HUES64 (cell line): ENCODE measurements at regions not wholly inside any gene's neighbourhood (a gene's known extent, or its start where the extent isn't known, plus 50 kb on each side); places are given as distances from the start of the nearest gene placed in this dataset.

Experiments used
- H3K27ac ChIP-seq: 2 replicates; pipeline ENCODE4 v1.7.0; 2013; ENCODE audit warnings: low read depth, low read length, inconsistent platforms
- H3K27me3 ChIP-seq: 2 replicates; pipeline ENCODE4 v1.6.1; 2013; ENCODE audit warnings: mild to moderate bottlenecking, low read length; ENCODE audit not compliant: insufficient read depth
- H3K36me3 ChIP-seq: 2 replicates; pipeline ENCODE4 v1.6.1; 2013; ENCODE audit warnings: mild to moderate bottlenecking, low read length; ENCODE audit not compliant: insufficient read depth
- H3K4me1 ChIP-seq: 2 replicates; pipeline ENCODE4 v1.6.1; 2013; ENCODE audit warnings: mild to moderate bottlenecking, low read length, moderate library complexity; ENCODE audit not compliant: insufficient read depth
- H3K4me3 ChIP-seq: 2 replicates; pipeline ENCODE4 v1.5.1; 2013; ENCODE audit warnings: mild to moderate bottlenecking, low read length, moderate library complexity
- H3K9ac ChIP-seq: 2 replicates; pipeline ENCODE4 v1.6.1; 2013; ENCODE audit warnings: mild to moderate bottlenecking, low read depth, low read length
- H3K9me3 ChIP-seq: 2 replicates; pipeline ENCODE4 v1.6.1; 2013; ENCODE audit warnings: low read depth, low read length; ENCODE audit not compliant: insufficient read depth
- WGBS: fragments of 150-250, 120-280 bp; methylation state at CpG from one replicate; pipeline ENCODE4 v1.1.7; 2013; ENCODE audit warnings: missing lambda C conversion rate; 5-methylcytosine and 5-hydroxymethylcytosine counted together

DNA sequence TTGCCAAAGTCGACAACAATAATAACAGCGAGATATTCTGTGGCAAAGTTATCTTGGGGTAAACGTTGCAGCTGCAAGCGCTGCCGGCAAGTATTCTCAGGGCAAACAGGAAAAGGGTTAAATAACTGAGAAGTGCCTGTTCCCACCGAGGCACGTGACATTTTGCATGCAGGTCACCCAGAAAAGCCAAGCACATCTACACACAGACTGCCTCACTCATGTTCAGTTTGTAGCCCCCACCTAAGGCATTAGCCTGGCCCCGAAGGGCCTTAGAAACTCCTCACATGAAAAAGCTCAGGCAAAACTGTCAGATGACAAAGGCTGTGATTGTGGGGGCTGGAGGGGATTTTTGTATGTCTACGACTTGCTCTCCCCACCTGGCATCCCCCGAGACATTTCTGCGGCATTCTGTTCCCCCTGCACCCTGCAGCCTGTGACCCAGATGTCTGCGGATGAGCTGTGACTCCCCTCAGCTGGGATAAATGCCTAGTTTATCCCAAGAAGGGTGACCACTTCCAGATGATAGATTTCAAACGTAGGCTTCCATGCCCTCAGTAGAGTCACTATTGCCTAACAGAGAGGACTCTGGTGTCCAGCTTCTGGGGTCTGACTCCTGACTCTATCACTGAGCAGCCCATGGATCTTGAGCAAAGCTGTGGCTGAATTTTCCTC lies 215.2 kb upstream of the SIX2 start:
- Histone ChIP-seq H3K4me3 (no peak overlapping the region), H3K27ac (no peak overlapping the region)
- WGBS, result 77% methylated on average over 13 of the region's 13 CpGs

GRCh38 chr2:45223531-45223930 lies 214.3 kb upstream of the SIX2 start:
- WGBS, result 82% methylated on average over 6 of the region's 8 CpGs
- H3K9me3 ChIP-seq, result 0 out of 2 replicates have a peak, but pooled peaks cover 2% of the 10 kb centered on the region
- no peak overlapping the region for H3K9ac ChIP-seq
- H3K4me3 ChIP-seq, result no peak overlapping the region
- no peaks in the 10 kb centered on the region for H3K27me3 ChIP-seq
- H3K4me1 ChIP-seq, result 0 out of 2 replicates have a peak, but pooled peaks cover 6% of the 10 kb centered on the region
- H3K36me3 ChIP-seq, result no peaks in the 10 kb centered on the region
- H3K27ac ChIP-seq, result no peak overlapping the region

More for the DNA sequence above, 215.2 kb upstream of the SIX2 start:
- H3K4me1 ChIP-seq, result 0 out of 2 replicates have a peak, but pooled peaks cover 6% of the 10 kb centered on the region
- H3K27me3 ChIP-seq, result no peaks in the 10 kb centered on the region
- no peaks in the 10 kb centered on the region for H3K36me3 ChIP-seq
- H3K9ac ChIP-seq, result no peak overlapping the region
- 0 out of 2 replicates have a peak, but pooled peaks cover 2% of the 10 kb centered on the region for H3K9me3 ChIP-seq

DNA sequence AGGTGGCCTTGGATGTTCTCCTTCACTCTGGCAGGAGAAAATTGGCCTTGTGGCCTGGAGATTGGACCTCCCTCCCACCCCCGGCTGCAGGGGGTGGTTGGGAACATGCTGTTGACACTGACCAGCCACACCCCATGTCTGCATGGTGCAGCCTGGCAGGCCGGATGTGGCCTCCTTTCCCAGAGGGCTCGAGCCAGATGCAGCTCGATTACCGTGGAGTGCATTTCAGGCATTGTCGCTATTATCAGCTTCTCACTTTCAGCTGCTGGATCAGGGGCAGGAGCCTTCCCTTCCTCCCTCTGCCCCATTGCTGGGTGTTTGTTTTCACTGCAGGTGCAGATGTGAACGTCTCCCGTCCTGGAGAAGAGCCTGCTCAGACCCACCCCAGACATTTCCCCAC lies 211.0 kb upstream of the SIX2 start:
- Histone ChIP-seq H3K27me3 (no peaks in the 10 kb centered on the region), H3K9ac (no peak overlapping the region), H3K4me1 (0 out of 2 replicates have a peak, but pooled peaks cover 6% of the 10 kb centered on the region), H3K9me3 (0 out of 2 replicates have a peak, but pooled peaks cover 2% of the 10 kb centered on the region), H3K27ac (no peak overlapping the region), H3K4me3 (no peak overlapping the region), H3K36me3 (no peaks in the 10 kb centered on the region)
- WGBS, result 71% methylated on average over 8 of the region's 8 CpGs

DNA sequence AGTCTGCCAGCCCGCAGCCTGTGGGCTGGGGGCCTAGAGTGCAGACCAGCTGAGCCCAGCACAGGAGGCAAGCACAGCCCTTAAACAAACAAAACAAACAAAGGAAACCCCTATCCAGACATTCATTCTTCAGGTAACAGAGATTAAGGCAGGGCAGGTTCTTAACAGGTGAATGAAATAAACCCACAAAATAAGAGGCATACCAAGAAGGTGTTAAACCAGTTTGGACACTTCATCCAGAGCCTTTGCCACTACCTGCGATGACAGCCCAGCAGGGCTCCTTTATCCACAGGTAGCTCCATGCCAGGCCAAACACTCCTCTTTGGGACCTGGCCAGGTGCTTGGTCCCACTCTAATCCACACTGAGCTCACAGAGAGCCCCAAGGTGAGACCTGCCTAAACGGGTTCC lies 209.7 kb upstream of the SIX2 start:
- 59% methylated on average over 3 of the region's 3 CpGs for WGBS
- H3K36me3 ChIP-seq, result no peaks in the 10 kb centered on the region
- 0 out of 2 replicates have a peak, but pooled peaks cover under 1% of the 10 kb centered on the region for H3K4me1 ChIP-seq
- H3K27me3 ChIP-seq, result no peaks in the 10 kb centered on the region
- H3K9me3 ChIP-seq, result 0 out of 2 replicates have a peak, but pooled peaks cover 2% of the 10 kb centered on the region
- H3K27ac ChIP-seq, result no peak overlapping the region
- H3K4me3 ChIP-seq, result no peak overlapping the region
- H3K9ac ChIP-seq, result no peak overlapping the region

- Histone ChIP-seq H3K27ac (no peak overlapping the region), H3K36me3 (no peaks in the 10 kb centered on the region), H3K9ac (no peak overlapping the region), H3K9me3 (0 out of 2 replicates have a peak, but pooled peaks cover 2% of the 10 kb centered on the region), H3K4me3 (no peak overlapping the region), H3K27me3 (no peaks in the 10 kb centered on the region), H3K4me1 (no peaks in the 10 kb centered on the region)
- WGBS, result 92% methylated on average over 3 of the region's 3 CpGs
These were observed 209.0 kb upstream of the SIX2 start for GRCh38 chr2:45218297-45218696.

GRCh38 chr2:45216118-45216517 lies 206.9 kb upstream of the SIX2 start:
- Histone ChIP-seq H3K27me3 (no peaks in the 10 kb centered on the region), H3K4me3 (no peak overlapping the region), H3K27ac (no peak overlapping the region), H3K4me1 (no peaks in the 10 kb centered on the region), H3K36me3 (no peaks in the 10 kb centered on the region), H3K9me3 (0 out of 2 replicates have a peak, but pooled peaks cover 2% of the 10 kb centered on the region), H3K9ac (no peak overlapping the region)

- Histone ChIP-seq H3K9me3 (0 out of 2 replicates have a peak, but pooled peaks cover 2% of the 10 kb centered on the region), H3K9ac (no peak overlapping the region), H3K4me1 (no peaks in the 10 kb centered on the region), H3K36me3 (no peaks in the 10 kb centered on the region), H3K4me3 (no peak overlapping the region), H3K27ac (no peak overlapping the region), H3K27me3 (no peaks in the 10 kb centered on the region)
- WGBS, result 91% methylated on average over 5 of the region's 5 CpGs
These were observed 205.3 kb upstream of the SIX2 start for GRCh38 chr2:45214550-45214949.

- no peaks in the 10 kb centered on the region for H3K27me3 ChIP-seq
- no peak overlapping the region for H3K4me3 ChIP-seq
- H3K9me3 ChIP-seq, result 0 out of 2 replicates have a peak, but pooled peaks cover 2% of the 10 kb centered on the region
- H3K9ac ChIP-seq, result no peak overlapping the region
- H3K27ac ChIP-seq, result no peak overlapping the region
- H3K4me1 ChIP-seq, result no peaks in the 10 kb centered on the region
- H3K36me3 ChIP-seq, result no peaks in the 10 kb centered on the region
- 78% methylated on average over 5 of the region's 5 CpGs for WGBS
These were observed 203.8 kb upstream of the SIX2 start for GRCh38 chr2:45212953-45213635.

DNA sequence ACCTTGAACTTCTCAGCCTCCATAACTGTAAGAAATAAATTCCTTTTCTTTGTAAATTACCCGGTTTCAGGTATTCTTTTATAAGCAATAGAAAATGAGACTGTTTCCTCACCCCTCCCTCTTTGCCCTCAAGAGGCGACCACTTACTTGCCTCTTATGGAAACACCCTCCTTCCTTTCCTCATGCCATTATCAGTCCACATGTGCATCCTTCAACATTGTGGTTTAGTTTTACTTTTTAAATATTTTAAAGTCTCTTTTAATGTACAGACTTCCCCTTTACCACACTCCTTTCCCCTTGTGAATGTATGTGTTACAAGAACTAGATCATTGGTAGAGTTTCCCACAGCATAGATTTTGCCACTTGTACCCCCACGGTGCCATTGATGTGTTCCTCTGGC lies 202.4 kb upstream of the SIX2 start:
- no peak overlapping the region for H3K27ac ChIP-seq
- no peaks in the 10 kb centered on the region for H3K27me3 ChIP-seq
- H3K4me1 ChIP-seq, result no peaks in the 10 kb centered on the region
- WGBS, result 98% methylated on average over 3 of the region's 3 CpGs
- H3K9ac ChIP-seq, result no peak overlapping the region
- H3K9me3 ChIP-seq, result 0 out of 2 replicates have a peak, but pooled peaks cover 2% of the 10 kb centered on the region
- no peaks in the 10 kb centered on the region for H3K36me3 ChIP-seq
- no peak overlapping the region for H3K4me3 ChIP-seq

DNA sequence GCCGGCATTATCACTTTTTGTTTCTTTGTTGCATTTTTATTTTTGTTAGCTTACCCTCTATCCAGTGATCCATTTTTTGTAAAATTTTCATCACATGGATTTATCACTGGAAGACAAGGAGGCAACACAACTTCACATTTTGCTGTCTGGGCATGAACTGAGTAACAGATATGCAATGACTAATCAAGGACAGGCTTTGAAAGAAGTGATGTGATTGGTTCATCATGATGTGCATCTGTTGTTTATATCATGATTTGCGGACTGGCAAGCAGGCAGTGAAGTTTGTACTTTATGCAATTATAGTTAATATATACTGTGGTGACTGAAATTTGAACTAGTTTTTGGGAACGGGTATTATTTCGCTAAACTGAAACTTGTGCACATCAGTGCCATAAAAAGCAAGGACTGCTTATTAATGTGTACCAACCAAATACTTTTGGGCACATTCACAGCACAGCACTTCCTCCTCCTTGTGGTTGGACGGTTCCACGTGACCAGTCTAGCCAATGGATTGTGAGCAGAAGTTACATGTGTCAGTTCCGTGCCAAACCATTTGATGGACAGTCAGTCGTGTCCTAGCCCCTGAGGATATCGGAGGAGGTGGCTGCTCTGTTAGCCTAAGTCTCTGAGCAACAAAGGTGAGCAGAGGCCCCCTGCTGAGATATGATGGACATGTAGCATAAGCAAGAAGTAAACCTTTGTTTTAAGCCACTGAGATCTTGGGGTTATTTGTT lies 201.4 kb upstream of the SIX2 start:
- H3K27ac ChIP-seq, result no peak overlapping the region
- H3K27me3 ChIP-seq, result no peaks in the 10 kb centered on the region
- no peaks in the 10 kb centered on the region for H3K36me3 ChIP-seq
- 95% methylated on average over 9 of the region's 9 CpGs for WGBS
- H3K9me3 ChIP-seq, result no peaks in the 10 kb centered on the region
- no peak overlapping the region for H3K4me3 ChIP-seq
- no peaks in the 10 kb centered on the region for H3K4me1 ChIP-seq
- H3K9ac ChIP-seq, result no peak overlapping the region

DNA sequence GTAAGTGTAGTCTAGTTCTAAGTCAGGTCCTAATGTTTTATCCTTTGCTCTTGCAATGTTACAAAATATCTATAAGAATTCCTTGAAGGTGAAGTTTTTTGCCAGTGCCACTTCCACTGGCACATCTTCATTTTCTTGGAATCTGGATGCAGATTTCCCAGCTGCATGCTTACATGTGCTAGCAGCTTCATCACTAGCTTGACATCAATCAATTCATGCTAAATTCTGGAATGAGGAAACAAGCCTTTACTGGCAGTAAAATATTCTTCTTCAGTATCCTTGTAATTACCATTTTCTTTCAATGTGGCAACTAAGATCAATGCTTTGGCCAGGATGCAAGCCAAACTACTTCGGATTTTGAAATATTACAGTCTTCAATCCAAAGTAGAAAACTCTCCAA lies 200.6 kb upstream of the SIX2 start:
- Histone ChIP-seq H3K4me1 (no peaks in the 10 kb centered on the region), H3K9ac (no peak overlapping the region), H3K9me3 (no peaks in the 10 kb centered on the region), H3K27me3 (no peaks in the 10 kb centered on the region), H3K4me3 (no peak overlapping the region), H3K36me3 (no peaks in the 10 kb centered on the region), H3K27ac (no peak overlapping the region)
- WGBS, result 88% methylated on average over 1 of the region's 1 CpG
